ENCODE measurements at regions not wholly inside any gene's neighbourhood (a gene's known extent, or its start where the extent isn't known, plus 50 kb on each side); places are given as distances from the start of the nearest gene placed in this dataset.
"Not testable (repeated sequence)": the region's sequence is repeated elsewhere in the genome, so short reads cannot be mapped to it uniquely, and the experiment has no call there.

- no peak for DNase-seq
Measured at GRCh38 chr5:68027519-68027918, 188.0 kb upstream of the PIK3R1 start.

- no peak for DNase-seq
Measured at GRCh38 chr5:68026092-68026885, 189.3 kb upstream of the PIK3R1 start.

DNA sequence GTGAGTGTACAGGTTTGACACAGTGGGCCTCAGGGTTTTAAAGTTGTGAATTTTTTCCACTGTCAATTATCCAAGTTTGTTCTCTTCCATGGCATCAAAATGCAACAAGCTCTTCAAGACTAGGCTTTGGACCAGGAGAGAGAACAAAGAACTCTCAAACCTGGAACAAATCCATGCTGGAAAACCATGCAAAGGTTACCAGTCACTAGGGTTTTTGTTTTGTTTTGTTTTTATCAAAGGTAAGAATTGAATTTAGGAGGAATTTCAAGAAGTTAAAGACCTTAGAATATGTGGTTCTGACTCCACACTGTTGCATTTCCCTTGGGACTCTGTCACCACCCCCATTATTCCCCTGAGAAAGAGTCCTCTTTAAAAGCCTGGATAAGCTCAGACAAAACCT is 191.1 kb upstream of the PIK3R1 start:
- DNase-seq: peak in 1 of 58 donors; percentile 40

GRCh38 chr5:68021916-68022315 is 193.6 kb upstream of the PIK3R1 start:
- no peak for DNase-seq

DNA sequence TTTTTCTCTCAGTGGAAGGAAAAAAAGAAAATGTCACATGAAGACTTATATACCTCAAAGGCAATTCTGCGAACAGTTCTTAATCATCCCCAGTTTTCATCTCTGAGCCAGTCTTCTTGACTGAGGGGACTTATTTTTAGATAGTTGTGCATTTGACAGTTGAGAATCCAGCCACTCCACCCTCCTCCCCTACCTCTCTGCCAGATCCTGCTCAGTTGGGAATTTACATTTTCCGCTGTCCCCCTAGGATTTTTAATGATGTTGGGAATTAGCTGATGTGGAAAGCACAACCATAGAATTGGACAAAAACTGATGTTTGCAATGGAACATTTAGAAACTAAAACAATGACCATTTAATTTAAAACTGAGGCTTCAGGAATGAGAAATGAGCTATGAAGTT is 194.3 kb upstream of the PIK3R1 start:
- DNase-seq: no peak

DNA sequence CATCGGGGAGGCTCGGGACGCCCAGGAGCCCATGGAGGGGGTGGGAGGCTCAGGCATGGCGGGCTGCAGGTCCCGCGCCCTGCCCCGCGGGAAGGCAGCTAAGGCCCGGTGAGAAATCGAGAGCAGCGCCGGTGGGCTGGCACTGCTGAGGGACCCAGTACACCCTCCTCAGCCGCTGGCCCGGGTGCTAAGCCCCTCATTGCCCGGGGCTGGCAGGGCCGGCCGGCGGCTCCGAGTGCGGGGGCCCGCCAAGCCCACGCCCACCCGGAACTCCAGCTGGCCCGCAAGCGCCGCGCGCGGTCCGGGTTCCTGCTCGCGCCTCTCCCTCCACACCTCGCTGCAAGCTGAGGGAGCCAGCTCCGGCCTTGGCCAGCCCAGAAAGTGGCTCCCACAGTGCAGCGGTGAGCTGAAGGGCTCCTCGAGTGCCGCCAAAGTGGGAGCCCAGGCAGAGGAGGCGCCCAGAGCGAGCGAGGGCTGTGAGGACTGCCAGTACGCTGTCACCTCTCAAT is 195.0 kb upstream of the PIK3R1 start:
- not testable (repeated sequence) for DNase-seq

- peak in 6 of 58 donors; percentile 7 to 58 (median 12) for DNase-seq
Measured at GRCh38 chr5:68015381-68016302, 199.9 kb upstream of the PIK3R1 start.

DNA sequence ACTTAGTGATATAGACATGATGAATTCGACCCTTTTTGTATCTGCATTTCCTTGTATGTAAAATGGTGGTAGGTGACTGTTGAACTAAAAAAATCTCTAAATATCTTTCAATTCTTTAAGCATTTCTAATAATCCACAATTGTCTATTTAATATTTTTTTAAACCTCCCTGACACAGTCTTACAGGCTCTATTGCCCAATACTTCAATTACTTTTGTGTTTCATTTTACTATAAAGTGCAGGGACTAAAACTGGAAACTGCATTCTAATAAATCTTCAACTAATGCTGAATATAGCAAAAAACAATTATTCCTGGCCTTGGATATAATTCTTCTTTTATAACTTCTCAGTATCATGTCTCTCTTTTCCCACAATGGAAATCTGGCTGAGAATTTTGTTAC is 202.7 kb upstream of the PIK3R1 start:
- DNase-seq: no peak

DNA sequence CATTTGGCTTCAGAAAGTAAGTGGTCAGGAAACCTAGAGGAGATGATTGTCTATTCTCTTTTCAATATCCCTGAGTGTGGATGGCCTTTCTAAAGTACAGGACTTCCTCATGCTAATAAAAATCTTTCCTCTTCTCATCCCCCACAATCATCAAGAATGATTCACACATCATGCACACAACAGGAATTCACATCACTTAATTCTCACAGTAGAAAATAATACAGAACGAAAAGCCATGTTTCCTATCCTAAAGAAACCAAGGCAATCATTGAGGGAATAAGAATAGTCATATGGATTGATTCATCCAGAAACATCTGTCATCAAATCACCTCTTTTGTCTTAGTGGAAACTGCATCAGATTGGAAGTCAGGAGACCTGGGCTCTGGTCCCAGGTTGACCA is 203.1 kb upstream of the PIK3R1 start:
- DNase-seq: no peak

DNA sequence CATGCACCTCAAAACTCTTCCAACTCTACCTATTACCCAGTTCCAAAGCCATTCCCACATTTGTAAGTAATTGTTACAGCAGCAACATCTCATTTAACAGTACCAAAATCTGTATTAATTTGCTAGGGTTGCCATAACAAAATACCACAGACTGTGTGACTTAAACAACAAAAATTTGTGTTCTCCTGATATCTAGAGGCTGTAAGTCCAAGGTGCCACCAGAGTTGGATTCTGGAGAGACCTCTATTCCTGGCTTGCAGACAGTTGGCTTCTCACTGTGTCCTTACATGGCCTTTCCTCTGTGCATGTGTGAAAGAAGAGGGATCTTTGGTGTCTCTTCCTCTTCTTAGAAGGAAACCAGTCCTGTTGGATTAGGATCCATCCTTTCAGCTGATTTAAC is 203.8 kb upstream of the PIK3R1 start:
- DNase-seq: no peak

- DNase-seq: no peak
Measured at GRCh38 chr5:68011259-68011760, 204.2 kb upstream of the PIK3R1 start.

GRCh38 chr5:68010740-68011139 is 204.8 kb upstream of the PIK3R1 start:
- DNase-seq: no peak

GRCh38 chr5:68007451-68007850 is 208.1 kb upstream of the PIK3R1 start:
- DNase-seq: peak in 2 of 58 donors; percentile 5 to 7

DNA sequence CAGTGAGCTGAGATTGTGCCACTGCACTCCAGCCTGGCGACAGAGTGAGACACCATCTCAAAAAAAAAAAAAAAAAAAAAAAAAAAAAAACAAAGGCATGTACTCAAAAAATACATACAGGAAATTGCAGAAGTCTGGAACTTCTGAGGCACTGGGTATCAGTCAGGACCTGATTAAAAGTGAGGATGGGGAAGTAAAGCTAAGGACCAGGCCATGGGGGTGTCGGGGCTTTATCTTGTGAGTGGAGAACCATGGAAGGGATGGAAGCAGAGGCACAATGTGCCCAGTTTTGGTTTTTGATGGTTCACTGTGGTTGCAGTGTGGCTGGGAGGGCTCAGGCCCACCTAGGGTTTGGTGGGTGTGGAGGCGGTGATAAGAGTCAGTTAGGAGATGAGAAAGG is 212.7 kb upstream of the PIK3R1 start:
- DNase-seq: no peak

DNA sequence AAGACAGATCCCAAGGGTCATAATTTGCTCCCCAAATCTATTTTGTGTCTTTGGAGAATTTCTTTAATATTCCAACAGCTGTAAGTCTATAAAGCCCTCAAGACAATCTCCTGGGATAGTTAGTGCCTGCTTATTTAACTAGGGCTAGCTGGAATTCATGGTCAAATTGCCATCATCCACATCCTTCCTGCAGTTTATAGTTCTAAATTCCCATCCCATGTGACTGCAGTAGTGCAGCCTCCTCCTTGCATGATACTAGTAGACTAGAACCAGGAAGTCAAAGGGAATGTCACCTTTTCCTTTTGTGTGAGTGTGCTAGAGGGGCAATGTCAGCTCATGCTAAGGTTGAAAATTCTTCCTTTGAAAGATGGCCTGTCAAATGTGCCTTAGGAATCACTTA is 214.8 kb upstream of the PIK3R1 start:
- DNase-seq: no peak

DNA sequence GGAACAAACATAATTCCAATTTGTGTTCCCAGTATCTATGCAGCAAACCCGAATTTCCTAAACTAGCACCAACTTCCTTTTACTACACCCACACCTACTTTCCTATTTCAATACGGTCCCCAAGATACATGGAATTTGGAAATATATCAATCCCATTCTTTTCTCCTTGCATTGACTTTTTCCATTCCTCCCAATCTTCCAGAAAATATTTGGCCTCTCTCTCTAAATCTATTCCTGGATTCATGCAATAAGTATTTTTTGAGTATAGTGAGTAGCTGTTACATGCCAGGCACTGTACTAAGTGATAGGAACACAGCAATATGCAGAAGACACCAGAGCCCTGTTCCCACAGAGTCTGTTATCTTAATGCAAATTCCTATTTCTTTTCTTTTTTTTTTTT is 216.2 kb upstream of the PIK3R1 start:
- no peak for DNase-seq

DNA sequence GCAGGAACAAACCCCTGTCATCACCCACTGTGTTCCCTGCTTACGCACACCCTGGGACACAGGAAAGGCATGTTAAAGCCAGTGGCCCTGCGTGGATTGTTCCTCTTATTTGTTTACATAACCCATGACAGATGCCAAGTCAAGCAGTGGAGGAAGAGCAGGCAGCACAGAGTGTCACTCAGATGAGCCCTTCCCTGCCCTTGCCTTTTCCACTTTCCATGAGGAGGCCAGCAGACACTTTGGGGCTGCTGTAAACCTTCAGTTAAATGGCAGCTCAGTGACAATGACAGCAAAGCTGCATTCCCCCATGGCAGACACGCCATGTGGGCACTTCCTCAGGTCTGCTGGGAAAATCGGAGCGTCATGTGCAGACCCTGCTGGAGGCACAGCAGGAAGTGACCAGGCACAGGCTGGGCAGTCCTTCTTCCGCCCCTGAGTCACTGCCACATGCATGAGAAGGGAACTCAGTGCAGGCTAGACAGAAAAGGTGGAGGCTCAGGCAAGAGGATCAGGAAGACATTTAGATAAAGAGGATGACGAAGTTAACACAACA is 216.8 kb upstream of the PIK3R1 start:
- peak in 14 of 58 donors; percentile 4 to 34 (median 11) for DNase-seq

- no peak for DNase-seq
Measured at GRCh38 chr5:67997892-67998457, 217.6 kb upstream of the PIK3R1 start.

GRCh38 chr5:67997148-67997547 is 218.4 kb upstream of the PIK3R1 start:
- DNase-seq: no peak

GRCh38 chr5:67996596-67996995 is 219.0 kb upstream of the PIK3R1 start:
- DNase-seq: no peak

GRCh38 chr5:67992923-67993322 is 222.6 kb upstream of the PIK3R1 start:
- no peak for DNase-seq
